ENCODE measurements at regions not wholly inside any gene's neighbourhood (a gene's known extent, or its start where the extent isn't known, plus 50 kb on each side); places are given as distances from the start of the nearest gene placed in this dataset.

GRCh38 chr6:11317885-11318771 lies 85.7 kb upstream of the NEDD9 start:
- no peaks in the 10 kb centered on the region for H4K20me1 ChIP-seq (ENCODE audit: insufficient read depth, low read length)
- H3K27ac ChIP-seq (ENCODE audit: extremely low read length, insufficient read depth, low read length) = peak overlapping the region; percentile 56
- no peaks in the 10 kb centered on the region for H3K36me3 ChIP-seq (replicated peaks in 1 of 2; ENCODE audit: control insufficient read depth in 1 of 2, insufficient read depth in 2 of 2, low read length in 2 of 2)
- 32% methylated on average over 11 of the region's 11 CpGs for WGBS (ENCODE audit: low lambda C conversion rate)
- peak; percentile 82 for DNase-seq (ENCODE audit: low spot score)
- no peaks in the 10 kb centered on the region for H3K79me2 ChIP-seq (ENCODE audit: insufficient read depth, low read length)
- H3K4me3 ChIP-seq (replicated peaks in 1 of 3; ENCODE audit: insufficient read depth in 1 of 3, low read depth in 2 of 3, low read length in 3 of 3) = peak overlapping the region in 1 of 3 experiments; percentile 20; a peak in 1 of 6 replicates
- intact Hi-C loops (cut with micrococcal nuclease; ENCODE audit: unreplicated experiment) (no loop called here), in situ Hi-C loops (cut with HindIII; ENCODE audit: extremely low pct_ligation_motif_present, low pct_unique_long_range_greater_than_20kb) (no loop called here)
- H3K9ac ChIP-seq (ENCODE audit: insufficient read depth, low read depth, low read length) = peak overlapping the region; percentile 21; the same call in 1 of the 2 replicates
- H3K4me2 ChIP-seq (ENCODE audit: low read depth, low read length) = peak overlapping the region; percentile 60
- FAIRE-seq = peak; percentile 60
- ChIA-PET POLR2A (interaction anchor here (0.7 to 2.6 kb wide), 6 partner anchors 19 to 85 kb away, joined by 3 to 13 read pairs (median 6); partner anchors contain the start of gene NEDD9), CTCF (ENCODE audit: low intra/inter-chr PET ratio, low total read pairs) (no interaction called here)
- H3K4me1 ChIP-seq (ENCODE audit: insufficient read depth, low read length) = peaks cover 45% of the 10 kb centered on the region
- H3K27me3 ChIP-seq (ENCODE audit: control insufficient read depth in 1 of 2, insufficient read depth in 2 of 2, low read length in 2 of 2) = no peaks in the 10 kb centered on the region
- peak; percentile 83 for ATAC-seq
- no peak overlapping the region for H2AFZ ChIP-seq (ENCODE audit: low read length)
- no peaks in the 10 kb centered on the region for H3K9me3 ChIP-seq (ENCODE audit: low read length)
- BruUV-seq (replicated peaks) = TSS peak; percentile 74
- TF ChIP-seq BORCS8-MEF2B (CRISPR knock-in tag; IDR thresholded peaks at IDR 0.05) = no peak
- no peak for TF ChIP-seq ZFX (CRISPR knock-in tag; IDR thresholded peaks at IDR 0.05; ENCODE audit: low read depth)
- TF ChIP-seq SRY (CRISPR knock-in tag; IDR thresholded peaks at IDR 0.05) = no peak
- TF ChIP-seq ZNF142 (CRISPR knock-in tag; IDR thresholded peaks at IDR 0.05) = no peak
- TF ChIP-seq ATF5 (CRISPR knock-in tag; IDR thresholded peaks at IDR 0.05; ENCODE audit: low read depth) = no peak
- TF ChIP-seq MATR3 (CRISPR knock-in tag; IDR thresholded peaks at IDR 0.05) = no peak
- TF ChIP-seq STAT6 (CRISPR knock-in tag; IDR thresholded peaks at IDR 0.05; ENCODE audit: borderline replicate concordance) = no peak
- peak; percentile 47; the same call in 1 of the 2 replicates for TF ChIP-seq HNF1B (CRISPR knock-in tag; IDR thresholded peaks at IDR 0.05)

All from HepG2 (cell line).